OCI-LY7 (cell line): ENCODE measurements at regions not wholly inside any gene's neighbourhood (a gene's known extent, or its start where the extent isn't known, plus 50 kb on each side); places are given as distances from the start of the nearest gene placed in this dataset.
"Not testable (repeated sequence)": the region's sequence is repeated elsewhere in the genome, so short reads cannot be mapped to it uniquely, and the experiment has no call there.

Experiments
- BruUV-seq: library from RNA; stranded (reverse); fragments of 400-500 nt; replicated peaks from 2 replicates; lab custom pipeline; 2021; lab: Mats Ljungman, UMichigan
- CTCF ChIA-PET: fragments of 300-600 bp; sonication (Branson Sonifier 250); formaldehyde crosslinking; loops from one replicate; lab custom pipeline; 2022; ENCODE audit warnings: antibody characterized with exemption; ENCODE audit not compliant: unreplicated experiment; lab: Charles Lee
- POLR2A ChIA-PET: fragments of 300-600 bp; sonication (Branson Sonifier 250); formaldehyde crosslinking; loops from one replicate; lab custom pipeline; 2022; ENCODE audit warnings: antibody characterized with exemption; lab: Charles Lee
- DNase-seq: peaks from one replicate; pipeline ENCODE4 v3.0.0-alpha.2; 2015; ENCODE audit warnings: low spot score
- H2AFZ ChIP-seq: fragments of 200-600 bp; sonication (generic), shearing (Covaris generic); 2 replicates; pipeline ENCODE4 v1.6.1; 2014; ENCODE audit warnings: mild to moderate bottlenecking, antibody characterized with exemption, low read length, moderate library complexity
- H3K27ac ChIP-seq: fragments of 200-600 bp; sonication (generic); 2 replicates; pipeline ENCODE4 v1.5.1; 2014; ENCODE audit warnings: mixed run types, low read depth, mild to moderate bottlenecking, moderate library complexity, low read length, inconsistent platforms; ENCODE audit not compliant: poor library complexity, severe bottlenecking
- H3K36me3 ChIP-seq: fragments of 200-600 bp; sonication (generic); 2 replicates; pipeline ENCODE4 v1.6.1; 2014; ENCODE audit warnings: mild to moderate bottlenecking, antibody characterized with exemption, low read length, moderate library complexity, mixed read lengths; ENCODE audit not compliant: insufficient read depth
- H3K4me1 ChIP-seq: fragments of 200-600 bp; sonication (generic); 2 replicates; pipeline ENCODE4 v1.5.1; 2014; ENCODE audit warnings: mild to moderate bottlenecking, low read length; ENCODE audit not compliant: insufficient read depth, poor library complexity, severe bottlenecking
- H3K4me2 ChIP-seq: fragments of 200-600 bp; sonication (generic); 2 replicates; pipeline ENCODE4 v1.6.1; 2014; ENCODE audit warnings: mild to moderate bottlenecking, low read length
- H3K4me3 ChIP-seq: fragments of 200-600 bp; sonication (generic); 2 replicates; pipeline ENCODE4 v1.5.1; 2014; ENCODE audit warnings: mild to moderate bottlenecking, low read depth, low read length; ENCODE audit not compliant: poor library complexity, severe bottlenecking
- H3K79me2 ChIP-seq: fragments of 200-600 bp; sonication (generic); 2 replicates; pipeline ENCODE4 v1.6.1; 2016; ENCODE audit warnings: low read depth, mild to moderate bottlenecking, low read length, moderate library complexity, mixed read lengths; ENCODE audit not compliant: insufficient read depth
- H3K9me2 ChIP-seq: fragments of 200-600 bp; sonication (generic); 2 replicates; pipeline ENCODE4 v1.6.1; 2016; ENCODE audit warnings: mild to moderate bottlenecking, low read length, mixed read lengths; ENCODE audit not compliant: insufficient read depth
- H3K9me3 ChIP-seq: fragments of 200-600 bp; sonication (generic); 2 replicates; pipeline ENCODE4 v1.6.1; 2014; ENCODE audit warnings: mild to moderate bottlenecking, mixed run types, low read length, mixed read lengths
- H4K20me1 ChIP-seq: fragments of 200-600 bp; sonication (generic); 2 replicates; pipeline ENCODE4 v1.6.1; 2014; ENCODE audit warnings: mild to moderate bottlenecking, antibody characterized with exemption, low read length, moderate library complexity, mixed read lengths; ENCODE audit not compliant: insufficient read depth
- CTCF ChIP-seq: fragments of 200-600 bp; sonication (generic); conservative IDR thresholded peaks from 2 replicates; pipeline ENCODE4 v1.5.1; 2014; ENCODE audit warnings: mild to moderate bottlenecking, antibody characterized with exemption, low read length, moderate library complexity, mixed read lengths
- EZH2phosphoT487 ChIP-seq: fragments of 200-600 bp; sonication (generic); IDR thresholded peaks from 2 replicates; pipeline ENCODE4 v1.6.1; 2018; ENCODE audit warnings: low read depth, borderline replicate concordance, mild to moderate bottlenecking, mixed run types, antibody characterized with exemption, low read length, moderate library complexity, mixed read lengths
- intact Hi-C: fragments of 100-400 bp; cut with micrococcal nuclease; formaldehyde crosslinking; loops from one replicate; pipeline ENCODE4 v1.10.0; 2022; ENCODE audit not compliant: unreplicated experiment

DNA sequence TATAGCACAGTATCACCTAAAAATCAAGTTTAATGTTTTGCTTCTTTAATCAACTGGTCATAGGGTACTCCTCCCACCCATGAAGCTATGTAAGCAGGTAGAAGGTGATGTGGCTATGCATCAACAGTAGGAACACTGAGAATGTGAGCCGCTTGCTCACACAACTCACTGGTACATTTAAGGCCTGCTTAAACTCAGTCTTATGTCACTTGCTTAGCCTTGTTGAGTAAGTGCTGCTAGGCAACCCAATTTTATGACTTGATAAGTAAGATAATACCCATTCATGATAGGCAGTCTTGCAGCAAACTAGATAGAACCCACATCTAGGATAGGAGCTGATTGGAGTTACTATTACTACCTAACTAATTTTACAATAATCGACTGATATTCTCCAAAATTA lies 70.0 kb upstream of the BMP4 start:
- intact Hi-C loops, result no loop called here

DNA sequence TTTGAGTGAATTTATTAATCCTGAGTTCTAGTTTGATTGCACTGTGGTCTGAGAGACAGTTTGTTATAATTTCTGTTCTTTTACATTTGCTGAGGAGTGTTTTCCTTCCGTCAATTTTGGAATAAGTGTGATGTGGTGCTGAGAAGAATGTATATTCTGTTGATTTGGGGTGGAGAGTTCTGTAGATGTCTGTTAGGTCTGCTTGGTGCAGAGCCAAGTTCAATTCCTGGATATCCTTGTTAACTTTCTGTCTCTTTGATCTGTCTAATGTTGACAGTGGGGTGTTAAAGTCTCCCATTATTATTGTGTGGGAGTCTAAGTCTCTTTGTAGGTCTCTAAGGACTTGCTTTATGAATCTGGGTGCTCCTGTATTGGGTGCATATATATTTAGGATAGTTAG lies 74.4 kb upstream of the BMP4 start:
- intact Hi-C loops, H3K36me3 ChIP-seq, CTCF ChIA-PET, H3K4me2 ChIP-seq, BruUV-seq, H3K79me2 ChIP-seq, H3K9me2 ChIP-seq, H3K4me3 ChIP-seq, POLR2A ChIA-PET, H3K4me1 ChIP-seq, H3K9me3 ChIP-seq, H4K20me1 ChIP-seq, H2AFZ ChIP-seq, DNase-seq, H3K27ac ChIP-seq: not testable (repeated sequence)

More for the DNA sequence above, 70.0 kb upstream of the BMP4 start:
- H3K4me2 ChIP-seq, result no peak overlapping the region
- no peaks in the 10 kb centered on the region for H4K20me1 ChIP-seq
- POLR2A ChIA-PET, result no interaction called here
- H3K36me3 ChIP-seq, result no peaks in the 10 kb centered on the region
- no peak overlapping the region for H3K4me3 ChIP-seq
- H3K9me3 ChIP-seq, result no peaks in the 10 kb centered on the region
- no peak for TF ChIP-seq EZH2phosphoT487
- TF ChIP-seq CTCF, result no peak
- no peaks in the 10 kb centered on the region for H3K79me2 ChIP-seq
- CTCF ChIA-PET, result no interaction called here
- no peaks in the 10 kb centered on the region for H3K9me2 ChIP-seq
- no peaks in the 10 kb centered on the region for H3K4me1 ChIP-seq
- no peak overlapping the region for H2AFZ ChIP-seq
- DNase-seq, result no peak
- no TSS peak for BruUV-seq
- no peak overlapping the region for H3K27ac ChIP-seq

DNA sequence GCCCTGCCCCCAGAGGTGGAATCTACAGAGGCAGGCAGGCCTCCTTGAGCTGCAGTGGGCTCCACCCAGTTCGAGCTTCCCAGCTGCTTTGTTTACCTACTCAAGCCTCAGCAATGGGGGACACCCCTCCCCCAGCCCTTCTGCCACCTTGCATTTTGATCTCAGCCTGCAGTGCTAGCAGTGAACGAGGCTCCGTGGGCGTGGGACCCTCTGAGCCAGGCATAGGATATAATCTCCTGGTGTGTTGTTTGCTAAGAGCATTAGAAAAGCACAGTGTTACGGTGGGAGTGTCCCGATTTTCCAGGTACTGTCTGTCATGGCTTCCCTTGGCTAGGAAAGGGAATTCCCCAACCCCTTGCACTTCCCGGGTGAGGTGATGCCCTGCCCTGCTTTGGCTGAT lies 76.7 kb upstream of the BMP4 start:
- H3K4me3 ChIP-seq, CTCF ChIA-PET, H3K9me2 ChIP-seq, intact Hi-C loops, DNase-seq, POLR2A ChIA-PET, H3K27ac ChIP-seq, H4K20me1 ChIP-seq, H3K9me3 ChIP-seq, H3K4me1 ChIP-seq, BruUV-seq, H3K36me3 ChIP-seq, H2AFZ ChIP-seq, H3K4me2 ChIP-seq, H3K79me2 ChIP-seq: not testable (repeated sequence)

GRCh38 chr14:54038724-54039123 lies 82.1 kb upstream of the BMP4 start:
- Histone ChIP-seq H3K9me2 (no peaks in the 10 kb centered on the region), H3K4me1 (no peaks in the 10 kb centered on the region), H3K79me2 (no peaks in the 10 kb centered on the region), H3K4me3 (no peak overlapping the region), H3K9me3 (no peaks in the 10 kb centered on the region), H3K4me2 (no peak overlapping the region), H2AFZ (no peak overlapping the region), H3K27ac (no peak overlapping the region), H3K36me3 (no peaks in the 10 kb centered on the region), H4K20me1 (no peaks in the 10 kb centered on the region)
- no peak for DNase-seq
- CTCF ChIA-PET, result no interaction called here
- POLR2A ChIA-PET, result no interaction called here
- no peak for TF ChIP-seq CTCF
- no peak for TF ChIP-seq EZH2phosphoT487
- intact Hi-C loops, result no loop called here
- BruUV-seq, result no TSS peak
